Stimulated activated effector memory CD8-positive, alpha-beta T cell treated with anti-CD3 and anti-CD28 coated beads, Interleukin-12 subunit alpha, Interleukin-12 subunit beta, amount 100 ng/mL, for 72 hours (primary cell): ENCODE measurements at regions not wholly inside any gene's neighbourhood (a gene's known extent, or its start where the extent isn't known, plus 50 kb on each side); places are given as distances from the start of the nearest gene placed in this dataset.

Experiments used
- ATAC-seq: fragments of 150-1000 bp; cut with Tn5 transposase; 2 replicates; pipeline ENCODE4 v1.10.0; 2021
- DNase-seq, 2 donors: peaks; one replicate each; pipeline ENCODE4 v3.0.0; 2021 to 2022; ENCODE audit warnings: low spot score in 2 of 2
- H3K27ac Mint-ChIP-seq: one replicate; pipeline ENCODE4 v1.8.0; 2022; ENCODE audit warnings: mild to moderate bottlenecking, mixed read lengths
- H3K36me3 Mint-ChIP-seq: one replicate; pipeline ENCODE4 v1.8.0; 2022; ENCODE audit warnings: mild to moderate bottlenecking, mixed read lengths
- H3K4me1 Mint-ChIP-seq: one replicate; pipeline ENCODE4 v1.8.0; 2022; ENCODE audit warnings: mixed read lengths
- H3K4me3 Mint-ChIP-seq: one replicate; pipeline ENCODE4 v1.8.0; 2022; ENCODE audit warnings: mild to moderate bottlenecking, mixed read lengths
- H3K9me3 Mint-ChIP-seq: one replicate; pipeline ENCODE4 v1.8.0; 2022; ENCODE audit warnings: mixed read lengths

DNA sequence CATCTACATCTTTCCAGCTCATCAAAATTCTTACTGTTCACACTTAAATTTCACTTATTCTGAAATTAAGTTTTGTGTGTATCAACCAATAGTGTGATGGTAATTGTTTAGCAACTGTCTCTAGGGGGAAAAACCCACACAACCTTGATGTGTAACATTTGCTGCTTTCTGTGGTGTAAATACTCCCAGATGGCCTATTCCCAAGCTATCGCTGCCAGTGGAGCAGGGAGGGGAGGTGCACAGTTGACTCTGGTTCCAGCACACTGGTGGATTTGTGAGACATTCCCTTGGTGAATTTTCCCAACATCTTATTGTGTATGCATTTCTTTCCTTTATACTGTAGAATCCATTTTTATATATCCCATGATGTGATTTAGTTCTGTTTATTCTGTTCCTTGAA is 275.9 kb upstream of the SHH start:
- Mint-ChIP-seq H3K4me1 (no peaks in the 10 kb centered on the region), H3K27ac (no peak overlapping the region), H3K9me3 (no peaks in the 10 kb centered on the region), H3K4me3 (no peak overlapping the region), H3K36me3 (no peaks in the 10 kb centered on the region)
- ATAC-seq: no peak
- no peak for DNase-seq

DNA sequence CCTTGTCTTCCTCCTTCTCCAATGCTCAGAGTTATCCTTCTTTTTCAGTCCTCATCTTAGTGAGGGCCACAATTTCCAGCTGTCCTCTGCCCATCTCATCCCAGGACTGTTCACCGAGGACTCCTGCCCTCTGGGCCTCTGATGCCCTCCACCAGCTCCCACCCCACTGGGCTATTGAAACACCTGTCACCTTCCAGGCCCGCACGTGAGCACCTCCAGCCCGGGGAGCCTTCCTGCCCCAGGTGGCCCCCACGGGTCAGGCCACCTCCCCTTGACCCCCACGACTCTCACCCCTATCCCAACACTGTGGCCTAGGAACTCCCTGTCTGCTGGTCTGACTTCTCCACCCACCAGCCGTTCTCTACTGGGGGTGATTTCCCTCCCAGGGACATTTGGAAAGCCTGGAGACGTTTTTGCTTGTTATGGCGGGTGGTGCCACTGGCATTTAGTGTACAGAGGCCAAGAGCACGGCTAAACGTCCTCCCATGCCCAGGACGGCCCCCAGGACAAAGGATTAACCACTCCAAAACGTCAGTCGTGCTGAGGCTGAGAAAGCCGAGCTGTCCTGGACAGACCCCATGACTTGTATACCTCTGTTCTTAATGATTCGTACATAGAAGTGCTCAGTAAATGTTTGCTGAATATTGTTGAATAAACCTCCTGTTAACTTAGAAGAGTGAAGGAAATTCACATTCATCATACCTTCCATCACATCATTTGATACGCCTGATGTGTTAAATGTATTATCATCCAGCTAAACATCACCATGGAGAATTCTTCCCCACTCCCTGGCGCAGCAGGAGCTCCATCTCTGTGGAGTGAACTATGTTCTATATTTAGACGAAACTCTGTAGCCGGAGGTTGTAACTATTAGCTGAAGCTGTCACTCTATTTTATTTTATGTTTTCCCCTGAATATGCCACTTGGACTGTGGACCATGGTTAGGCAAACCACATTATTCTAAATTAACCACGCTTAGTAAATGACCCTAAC is 270.1 kb upstream of the SHH start:
- Mint-ChIP-seq H3K27ac (no peak overlapping the region), H3K9me3 (no peaks in the 10 kb centered on the region), H3K36me3 (no peaks in the 10 kb centered on the region), H3K4me3 (no peak overlapping the region), H3K4me1 (no peaks in the 10 kb centered on the region)
- ATAC-seq (peak; percentile 35), DNase-seq (no peak)

DNA sequence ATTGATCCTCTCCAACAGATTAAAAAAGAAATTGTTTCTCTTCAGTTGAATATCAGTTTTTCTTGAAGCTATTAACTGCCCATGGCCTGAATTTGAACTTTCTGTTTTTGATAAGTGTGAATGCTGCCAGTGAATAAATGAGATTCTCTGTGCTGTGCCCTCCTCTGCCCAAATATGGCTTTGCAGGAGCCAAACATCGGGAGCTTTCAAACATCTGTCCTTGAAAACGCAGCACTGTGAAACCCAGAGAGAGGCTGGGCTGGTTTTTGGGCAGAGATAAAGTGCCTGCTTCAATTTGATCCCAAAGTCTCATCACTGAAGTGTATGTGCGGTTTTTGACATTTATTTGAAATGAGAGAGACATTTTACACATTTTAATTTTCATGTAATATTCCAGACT is 268.3 kb upstream of the SHH start:
- Mint-ChIP-seq H3K36me3 (no peaks in the 10 kb centered on the region), H3K4me1 (no peaks in the 10 kb centered on the region), H3K4me3 (no peak overlapping the region), H3K9me3 (no peaks in the 10 kb centered on the region), H3K27ac (no peak overlapping the region)
- no peak for DNase-seq
- no peak for ATAC-seq

DNA sequence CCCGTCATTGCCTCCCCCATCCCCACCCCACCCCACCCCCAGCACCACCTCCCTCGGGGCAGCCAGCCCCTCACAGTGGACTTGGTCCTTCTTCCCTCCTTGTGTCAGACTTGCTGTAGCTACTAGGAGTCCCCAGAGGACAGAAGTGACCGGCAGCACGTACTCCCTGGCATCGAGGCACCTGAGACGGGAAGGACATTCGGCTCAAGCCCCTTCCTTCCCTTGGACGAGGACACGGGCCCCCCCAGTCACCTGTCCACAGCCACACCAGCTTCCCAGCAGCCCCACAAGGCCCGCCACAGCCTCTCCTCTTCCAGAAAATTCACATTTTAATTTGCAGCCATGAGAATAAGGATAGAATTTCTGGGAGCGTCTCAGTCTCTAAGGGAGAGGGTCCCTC is 267.8 kb upstream of the SHH start:
- no peaks in the 10 kb centered on the region for H3K4me1 Mint-ChIP-seq
- H3K9me3 Mint-ChIP-seq: no peaks in the 10 kb centered on the region
- no peak for DNase-seq
- no peak for ATAC-seq
- H3K36me3 Mint-ChIP-seq: no peaks in the 10 kb centered on the region
- no peak overlapping the region for H3K27ac Mint-ChIP-seq
- no peak overlapping the region for H3K4me3 Mint-ChIP-seq

DNA sequence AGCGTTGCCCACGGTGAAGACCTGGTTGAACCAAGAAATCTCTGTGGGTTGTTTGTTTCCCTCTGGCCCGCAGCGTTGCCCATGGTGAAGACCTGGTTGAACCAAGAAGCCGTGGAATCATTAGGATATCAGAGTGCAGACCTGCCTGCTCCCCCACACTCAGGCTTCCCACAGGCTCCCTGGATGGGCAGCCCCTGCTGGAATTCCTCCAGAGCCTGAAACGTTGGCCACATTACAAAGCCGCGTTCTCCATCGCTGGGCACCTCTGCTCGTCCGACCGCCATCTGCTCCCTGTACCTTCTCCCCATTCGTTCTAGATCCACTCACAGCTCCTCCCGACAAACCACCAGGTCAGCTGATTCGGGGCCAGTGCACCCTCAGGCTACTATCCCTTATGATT is 266.9 kb upstream of the SHH start:
- no peaks in the 10 kb centered on the region for H3K4me1 Mint-ChIP-seq
- H3K36me3 Mint-ChIP-seq: no peaks in the 10 kb centered on the region
- no peak for DNase-seq
- no peak overlapping the region for H3K27ac Mint-ChIP-seq
- no peak overlapping the region for H3K4me3 Mint-ChIP-seq
- no peaks in the 10 kb centered on the region for H3K9me3 Mint-ChIP-seq
- ATAC-seq: no peak

DNA sequence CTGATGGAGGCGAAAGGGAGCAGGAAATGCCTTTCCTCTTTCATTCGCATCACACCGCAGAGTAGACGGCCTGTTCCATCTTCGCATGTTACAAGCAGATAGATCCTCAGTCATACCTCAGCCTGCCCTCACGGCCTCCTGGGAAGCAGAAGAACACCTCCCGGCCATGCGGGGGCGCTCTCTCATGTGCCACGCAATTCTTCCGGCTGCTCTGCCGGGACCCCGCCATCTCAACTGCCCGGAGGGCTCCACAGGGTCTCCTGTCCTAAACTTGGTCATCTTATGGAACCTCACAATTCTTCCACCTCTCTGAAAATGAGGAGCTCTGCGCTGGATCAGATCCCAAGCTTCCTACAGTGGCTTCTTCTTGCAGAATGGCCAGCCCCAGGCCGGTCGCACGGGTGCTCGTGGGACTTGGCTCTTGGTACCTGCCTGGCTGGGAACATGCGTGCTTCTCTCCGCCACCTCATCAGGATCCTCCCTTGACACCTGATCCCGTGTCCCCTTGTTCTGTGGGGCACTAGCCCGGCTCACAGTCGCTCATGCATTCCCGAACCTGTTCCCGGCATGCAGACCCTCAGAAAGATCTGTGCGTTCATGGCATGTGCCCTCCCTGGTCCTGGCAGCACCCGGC is 262.8 kb upstream of the SHH start:
- Mint-ChIP-seq H3K36me3 (no peaks in the 10 kb centered on the region), H3K9me3 (no peaks in the 10 kb centered on the region), H3K4me3 (no peak overlapping the region), H3K27ac (no peak overlapping the region), H3K4me1 (no peaks in the 10 kb centered on the region)
- DNase-seq: no peak
- ATAC-seq: no peak

DNA sequence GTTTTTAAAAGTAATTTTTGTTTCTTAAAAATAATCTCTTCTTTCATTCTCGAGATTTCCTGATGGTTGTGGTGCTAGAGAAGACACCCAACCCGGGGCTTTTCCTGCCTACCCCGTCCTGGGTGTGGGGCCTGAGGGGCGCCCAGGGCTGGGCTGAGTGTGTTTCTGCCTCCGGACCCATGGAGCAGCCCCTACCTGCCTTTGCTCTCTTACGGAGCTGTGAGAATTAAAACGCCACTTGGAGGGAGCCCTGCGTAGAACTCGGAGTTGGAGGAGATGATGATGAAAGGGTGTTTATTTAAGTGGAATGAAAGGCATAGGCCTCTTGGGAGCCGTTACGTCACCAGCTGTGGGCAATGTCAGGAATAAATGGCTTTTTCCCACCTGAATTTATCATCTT is 261.8 kb upstream of the SHH start:
- no peak overlapping the region for H3K4me3 Mint-ChIP-seq
- H3K4me1 Mint-ChIP-seq: no peaks in the 10 kb centered on the region
- no peaks in the 10 kb centered on the region for H3K9me3 Mint-ChIP-seq
- no peaks in the 10 kb centered on the region for H3K36me3 Mint-ChIP-seq
- ATAC-seq (no peak), DNase-seq (no peak)
- no peak overlapping the region for H3K27ac Mint-ChIP-seq

DNA sequence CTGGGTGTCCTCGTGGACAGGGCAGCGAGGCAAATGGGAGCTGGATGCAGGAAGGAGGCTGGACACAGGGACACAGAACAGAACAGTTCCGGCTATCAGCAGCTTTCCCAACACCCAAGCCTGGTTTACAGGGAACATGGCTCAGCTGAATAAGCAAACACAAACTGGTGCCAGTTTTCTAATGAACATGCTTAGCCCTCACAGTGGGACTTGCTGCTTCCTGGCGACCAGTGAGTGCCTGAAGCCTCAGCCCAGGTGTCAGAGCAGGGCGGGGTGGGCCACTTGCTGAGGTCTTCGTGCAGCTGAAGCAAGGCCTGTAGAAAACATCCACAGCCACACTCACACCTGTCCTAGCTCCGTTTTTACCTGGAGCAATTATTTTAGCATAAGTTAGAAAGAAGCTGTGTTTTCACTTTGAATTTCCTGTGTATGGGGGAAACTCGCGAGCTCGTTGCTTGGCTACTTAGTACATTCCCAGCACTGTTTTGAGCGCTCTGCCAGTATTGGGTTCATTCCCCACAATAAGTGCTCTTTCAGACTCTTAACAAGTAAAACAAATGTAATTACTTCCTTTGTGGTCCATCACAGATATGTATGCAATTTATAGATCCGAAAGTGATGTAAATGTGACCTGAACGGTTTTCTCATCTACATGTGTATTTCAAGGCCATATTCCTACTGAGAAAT is 261.2 kb upstream of the SHH start:
- no peak for DNase-seq
- no peaks in the 10 kb centered on the region for H3K36me3 Mint-ChIP-seq
- no peak for ATAC-seq
- H3K4me3 Mint-ChIP-seq: no peak overlapping the region
- no peaks in the 10 kb centered on the region for H3K9me3 Mint-ChIP-seq
- no peaks in the 10 kb centered on the region for H3K4me1 Mint-ChIP-seq
- no peak overlapping the region for H3K27ac Mint-ChIP-seq

DNA sequence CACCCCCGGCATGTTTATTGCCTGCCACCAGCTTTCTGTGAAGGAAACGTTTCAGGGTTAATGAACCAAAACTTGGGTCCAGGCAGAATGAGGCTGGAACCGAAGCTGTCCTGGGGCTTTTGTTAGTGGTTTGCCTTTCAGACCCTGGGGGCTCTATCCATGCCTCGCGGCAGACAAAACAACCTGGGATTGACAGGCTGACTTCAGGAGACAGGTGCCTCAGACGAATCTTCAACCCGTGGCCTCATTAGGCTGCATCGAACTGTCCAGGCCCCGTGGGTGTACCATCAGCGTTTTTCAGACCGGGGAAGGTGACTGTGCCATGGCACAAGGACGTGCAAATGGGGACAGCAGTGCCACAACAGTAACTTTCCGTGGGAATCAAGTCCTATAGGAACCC is 259.3 kb upstream of the SHH start:
- Mint-ChIP-seq H3K27ac (no peak overlapping the region), H3K9me3 (peaks cover 4% of the 10 kb centered on the region), H3K4me3 (no peak overlapping the region), H3K36me3 (no peaks in the 10 kb centered on the region), H3K4me1 (no peaks in the 10 kb centered on the region)
- DNase-seq (no peak), ATAC-seq (no peak)

DNA sequence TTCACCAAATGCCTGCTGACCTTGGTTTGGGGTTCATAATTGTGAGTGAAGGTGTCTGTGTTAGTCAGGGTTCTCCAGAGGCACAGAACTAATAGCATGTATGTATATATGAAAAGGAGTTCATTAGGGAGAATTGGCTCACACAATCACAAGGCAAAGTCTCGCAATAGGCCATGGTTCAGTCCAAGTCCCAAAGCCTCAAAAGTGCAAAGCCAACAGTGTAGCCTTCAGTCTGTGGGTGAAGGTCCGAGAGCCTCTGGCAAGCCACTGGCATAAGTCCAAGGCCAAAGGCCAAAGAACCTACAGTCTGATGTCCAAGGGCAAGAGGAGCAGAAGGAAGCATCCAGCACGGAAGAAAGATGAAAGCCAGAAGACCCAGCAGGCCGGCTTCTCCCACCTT is 257.6 kb upstream of the SHH start:
- Mint-ChIP-seq H3K4me3 (no peak overlapping the region), H3K9me3 (peaks cover 10% of the 10 kb centered on the region), H3K4me1 (no peaks in the 10 kb centered on the region), H3K27ac (no peak overlapping the region), H3K36me3 (no peaks in the 10 kb centered on the region)
- no peak for ATAC-seq
- no peak for DNase-seq

DNA sequence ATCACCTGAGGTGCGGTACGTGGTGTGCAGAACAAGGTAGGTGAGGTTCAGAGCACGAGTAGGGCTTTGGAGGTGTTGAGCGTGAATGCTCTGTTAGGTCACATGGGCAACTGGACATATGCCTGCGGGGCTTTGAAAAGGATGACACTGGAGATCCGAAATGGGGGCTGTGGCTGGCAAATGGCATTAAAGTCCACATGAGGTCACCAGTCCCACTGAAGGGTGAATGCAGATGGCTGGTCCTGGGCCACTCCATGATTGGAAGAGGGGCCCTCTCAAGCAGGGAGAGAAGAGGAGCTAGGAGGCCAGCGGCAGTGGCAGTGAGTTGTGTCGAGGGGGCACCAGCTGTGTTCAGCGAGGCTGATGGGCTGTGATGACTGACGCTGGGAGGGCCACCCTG is 254.9 kb upstream of the SHH start:
- DNase-seq: no peak
- Mint-ChIP-seq H3K9me3 (peaks cover 10% of the 10 kb centered on the region), H3K4me3 (no peak overlapping the region), H3K27ac (no peak overlapping the region), H3K4me1 (no peaks in the 10 kb centered on the region), H3K36me3 (no peaks in the 10 kb centered on the region)
- peak; percentile 6 for ATAC-seq

DNA sequence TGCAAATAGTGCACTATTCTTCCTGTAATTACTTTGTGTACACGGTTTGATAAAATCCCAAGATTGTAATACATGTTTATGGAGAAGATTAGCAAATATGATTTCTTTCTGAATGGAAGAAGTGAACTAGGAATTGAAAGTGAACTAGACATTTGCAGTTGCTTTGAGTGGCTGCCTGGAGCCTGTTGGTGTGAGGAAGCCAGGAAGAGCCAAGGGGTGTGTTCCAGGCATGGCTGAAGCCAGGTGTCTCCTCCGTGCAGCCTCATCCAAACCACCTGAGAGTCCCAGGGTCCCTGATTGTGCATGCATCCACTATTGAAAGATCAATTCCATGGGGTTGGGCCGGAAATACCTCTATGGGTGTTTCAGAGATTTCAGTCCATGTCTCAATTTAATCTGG is 253.1 kb upstream of the SHH start:
- Mint-ChIP-seq H3K36me3 (no peaks in the 10 kb centered on the region), H3K9me3 (peaks cover 16% of the 10 kb centered on the region), H3K27ac (no peak overlapping the region), H3K4me1 (no peaks in the 10 kb centered on the region), H3K4me3 (no peak overlapping the region)
- no peak for ATAC-seq
- no peak for DNase-seq

DNA sequence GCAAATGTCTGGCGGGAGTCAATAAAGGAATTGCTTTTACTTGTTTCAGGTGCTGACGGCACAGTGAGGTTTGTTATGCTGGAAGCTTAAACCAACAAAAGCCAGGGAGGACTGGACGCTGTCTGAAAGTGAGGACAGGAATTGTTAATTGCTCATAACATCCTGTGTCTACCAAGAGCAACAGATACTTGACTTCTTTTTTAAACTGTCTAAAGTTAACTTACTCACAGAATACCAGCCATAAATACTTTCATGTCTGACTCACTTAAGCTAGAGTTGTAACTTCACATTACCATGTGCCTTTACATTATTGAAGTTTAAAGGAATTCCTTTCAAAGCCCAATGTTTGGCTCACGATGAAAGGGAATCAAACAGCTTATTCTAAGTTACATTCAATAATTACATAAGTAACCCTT is 252.7 kb upstream of the SHH start:
- no peak overlapping the region for H3K27ac Mint-ChIP-seq
- no peaks in the 10 kb centered on the region for H3K4me1 Mint-ChIP-seq
- no peak overlapping the region for H3K4me3 Mint-ChIP-seq
- ATAC-seq (no peak), DNase-seq (no peak)
- no peaks in the 10 kb centered on the region for H3K36me3 Mint-ChIP-seq
- peaks cover 19% of the 10 kb centered on the region for H3K9me3 Mint-ChIP-seq

DNA sequence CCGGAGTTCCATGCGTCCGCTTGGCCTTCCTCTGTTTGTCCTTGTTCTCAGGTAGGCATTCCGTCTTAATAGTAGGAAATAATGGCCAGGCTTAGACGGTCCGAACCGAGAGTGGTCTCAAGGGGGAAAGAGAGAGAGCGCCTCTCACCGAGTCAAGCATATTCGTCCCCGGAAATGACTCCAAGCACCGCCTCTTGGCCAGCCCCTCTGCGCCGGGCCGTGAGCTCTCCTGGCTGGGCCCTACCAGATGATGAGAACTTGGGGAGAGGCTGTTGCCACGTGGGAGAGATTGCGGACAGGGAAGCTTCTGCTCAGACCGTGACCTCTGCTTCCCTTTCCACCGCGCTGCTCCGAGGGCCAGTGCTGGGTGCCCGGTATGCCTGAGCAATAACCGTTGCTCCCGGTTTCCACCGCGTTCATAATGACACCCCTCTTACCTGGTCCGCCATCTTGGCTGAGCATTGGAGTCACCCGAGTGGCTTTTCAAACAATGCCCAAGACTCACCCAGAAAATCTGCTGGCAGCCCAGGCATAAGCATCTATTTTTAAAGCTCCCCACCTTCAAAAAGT is 251.1 kb upstream of the SHH start:
- Mint-ChIP-seq H3K36me3 (no peaks in the 10 kb centered on the region), H3K9me3 (peaks cover 19% of the 10 kb centered on the region), H3K4me1 (no peaks in the 10 kb centered on the region), H3K4me3 (no peak overlapping the region), H3K27ac (no peak overlapping the region)
- DNase-seq (no peak), ATAC-seq (no peak)

DNA sequence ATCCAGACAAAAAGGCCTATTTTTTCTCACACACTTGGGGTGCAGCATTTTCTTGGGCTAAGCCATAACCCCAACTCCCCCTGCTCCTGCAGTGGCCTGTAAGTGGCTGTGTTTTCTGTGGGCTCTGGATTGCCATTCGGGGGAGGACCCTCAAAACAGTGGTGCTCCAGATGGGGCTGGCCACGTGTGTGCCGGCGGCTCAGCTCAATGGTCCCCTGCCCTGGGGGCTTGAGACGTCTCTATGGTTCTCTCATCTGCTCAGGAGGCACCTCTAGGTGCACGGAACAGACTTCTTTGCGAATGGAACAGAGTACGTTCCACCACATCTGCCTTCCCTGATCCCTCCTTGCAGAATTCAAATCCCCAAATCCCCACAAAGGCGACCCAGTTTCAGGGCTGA is 250.0 kb upstream of the SHH start:
- no peak for DNase-seq
- Mint-ChIP-seq H3K27ac (no peak overlapping the region), H3K9me3 (peaks cover 19% of the 10 kb centered on the region), H3K4me3 (no peak overlapping the region), H3K36me3 (no peaks in the 10 kb centered on the region), H3K4me1 (no peaks in the 10 kb centered on the region)
- no peak for ATAC-seq
